ENCODE measurements at regions not wholly inside any gene's neighbourhood (a gene's known extent, or its start where the extent isn't known, plus 50 kb on each side); places are given as distances from the start of the nearest gene placed in this dataset.
A peak's percentile ranks its signal among the peaks of the same experiment; 100 is the strongest.

- Histone ChIP-seq H3K18ac (ENCODE audit: insufficient read length, low read depth, low read length) (no peak overlapping the region), H3K4me1 (ENCODE audit: insufficient read depth, low read length) (no peaks in the 10 kb centered on the region), H3K9me3 (ENCODE audit: control insufficient read depth, low read depth, low read length) (no peaks in the 10 kb centered on the region), H3K56ac (ENCODE audit: insufficient read length, low read depth, low read length) (no peak overlapping the region), H4K91ac (ENCODE audit: insufficient read length, low read depth, low read length) (no peak overlapping the region), H3K27me3 (ENCODE audit: insufficient read depth, low read length) (no peaks in the 10 kb centered on the region), H2BK20ac (ENCODE audit: low read depth, low read length, poor library complexity, severe bottlenecking) (no peak overlapping the region), H2AK5ac (ENCODE audit: insufficient read length, low read length) (no peak overlapping the region), H2BK120ac (ENCODE audit: low read depth, low read length, poor library complexity, severe bottlenecking) (no peak overlapping the region), H3K4ac (ENCODE audit: low read depth, low read length) (no peak overlapping the region), H4K20me1 (ENCODE audit: control insufficient read depth, insufficient read depth, insufficient read length) (no peaks in the 10 kb centered on the region), H4K8ac (replicated peaks; ENCODE audit: insufficient read length, low read depth, low read length) (no peak overlapping the region), H3K27ac (ENCODE audit: insufficient read length, low read depth, low read length) (no peak overlapping the region), H3T11ph (ENCODE audit: low read length) (no peak overlapping the region), H2BK12ac (ENCODE audit: insufficient read length, low read depth, low read length) (no peak overlapping the region), H4K5ac (ENCODE audit: insufficient read length, low read depth, low read length) (no peak overlapping the region), H2AFZ (ENCODE audit: low read length) (no peak overlapping the region), H2BK5ac (ENCODE audit: insufficient read length, low read length) (no peak overlapping the region), H2BK15ac (ENCODE audit: low read depth, low read length) (no peak overlapping the region), H3K79me2 (ENCODE audit: insufficient read depth, low read length) (no peaks in the 10 kb centered on the region), H3K79me1 (ENCODE audit: insufficient read depth, low read depth, low read length, poor library complexity, severe bottlenecking) (no peaks in the 10 kb centered on the region), H3K9ac (ENCODE audit: extremely low read depth, insufficient read length, low read length) (no peak overlapping the region), H3K4me2 (ENCODE audit: insufficient read depth, insufficient read length, low read length) (no peak overlapping the region), H3K14ac (ENCODE audit: insufficient read depth, low read length) (no peak overlapping the region), H3K23ac (ENCODE audit: insufficient read length, low read depth, low read length) (no peak overlapping the region), H3K23me2 (ENCODE audit: insufficient read length, low read depth, low read length, poor library complexity, severe bottlenecking) (no peaks in the 10 kb centered on the region)
- no peak for TF ChIP-seq CTCF (conservative IDR thresholded peaks at IDR 0.05)
- no CpG with 5 or more reads among the region's 1 CpG for WGBS (ENCODE audit: extremely low coverage, insufficient read length, low lambda C conversion rate)
- H3K36me3 Mint-ChIP-seq (ENCODE audit: insufficient read depth in 1 of 3, low read depth in 3 of 3): peaks cover 7 to 17% (median 11%) of the 10 kb centered on the region in 3 experiments
- peaks cover 16 to 29% of the 10 kb centered on the region in 2 experiments for H3K4me1 Mint-ChIP-seq
- DNase-seq: peak; percentile 32
- peaks cover 10 to 13% of the 10 kb centered on the region in 2 experiments for H3K9me3 Mint-ChIP-seq
- H3K4me3 Mint-ChIP-seq: no peak overlapping the region; a peak in 1 of 5 replicates
- H3K27ac Mint-ChIP-seq: no peak overlapping the region
- no peaks in the 10 kb centered on the region for H3K27me3 Mint-ChIP-seq (ENCODE audit: low read depth)
Observed at GRCh38 chrX:99750721-99751120, 659.4 kb downstream of the PCDH19 start.

All from H9 (cell line).